ENCODE measurements at regions not wholly inside any gene's neighbourhood (a gene's known extent, or its start where the extent isn't known, plus 50 kb on each side); places are given as distances from the start of the nearest gene placed in this dataset.

GRCh38 chr6:102438171-102438570 lies 1044.7 kb downstream of the GRIK2 start:
- DNase-seq (ENCODE audit: low read depth in 2 of 2): no peak

GRCh38 chr6:102417368-102417998 lies 1024.0 kb downstream of the GRIK2 start:
- no peak for DNase-seq (ENCODE audit: low read depth in 2 of 2)

GRCh38 chr6:102415891-102416290 lies 1022.4 kb downstream of the GRIK2 start:
- DNase-seq (ENCODE audit: low read depth in 2 of 2): no peak

GRCh38 chr6:102411796-102412195 lies 1018.3 kb downstream of the GRIK2 start:
- DNase-seq (ENCODE audit: low read depth in 2 of 2): no peak

- DNase-seq (ENCODE audit: low read depth in 2 of 2): no peak
These were observed 1014.6 kb downstream of the GRIK2 start for GRCh38 chr6:102407886-102408741.

GRCh38 chr6:102405860-102406259 lies 1012.4 kb downstream of the GRIK2 start:
- no peak for DNase-seq (ENCODE audit: low read depth in 2 of 2)

GRCh38 chr6:102402635-102403329 lies 1009.3 kb downstream of the GRIK2 start:
- no peak for DNase-seq (ENCODE audit: low read depth in 2 of 2)

GRCh38 chr6:102398788-102399390 lies 1005.4 kb downstream of the GRIK2 start:
- no peak for DNase-seq (ENCODE audit: low read depth in 2 of 2)

- DNase-seq (ENCODE audit: low read depth in 2 of 2): no peak
These were observed 997.0 kb downstream of the GRIK2 start for GRCh38 chr6:102390541-102390940.

GRCh38 chr6:102389994-102390393 lies 996.5 kb downstream of the GRIK2 start:
- DNase-seq (ENCODE audit: low read depth in 2 of 2): no peak

GRCh38 chr6:102387326-102388033 lies 994.0 kb downstream of the GRIK2 start:
- DNase-seq (ENCODE audit: low read depth in 2 of 2): no peak

- DNase-seq (ENCODE audit: low read depth in 2 of 2): no peak
These were observed 987.7 kb downstream of the GRIK2 start for GRCh38 chr6:102381203-102381602.

- no peak for DNase-seq (ENCODE audit: low read depth in 2 of 2)
These were observed 962.7 kb downstream of the GRIK2 start for GRCh38 chr6:102356170-102356569.

- DNase-seq (ENCODE audit: low read depth in 2 of 2): no peak
These were observed 962.1 kb downstream of the GRIK2 start for GRCh38 chr6:102355578-102355977.

- no peak for DNase-seq (ENCODE audit: low read depth in 2 of 2)
These were observed 959.0 kb downstream of the GRIK2 start for GRCh38 chr6:102352552-102352951.

- no peak for DNase-seq (ENCODE audit: low read depth in 2 of 2)
These were observed 951.3 kb downstream of the GRIK2 start for GRCh38 chr6:102344769-102345168.

GRCh38 chr6:102340311-102340710 lies 946.8 kb downstream of the GRIK2 start:
- no peak for DNase-seq (ENCODE audit: low read depth in 2 of 2)

GRCh38 chr6:102333736-102334135 lies 940.2 kb downstream of the GRIK2 start:
- no peak for DNase-seq (ENCODE audit: low read depth in 2 of 2)

- DNase-seq (ENCODE audit: low read depth in 2 of 2): no peak
These were observed 934.3 kb downstream of the GRIK2 start for GRCh38 chr6:102327697-102328225.

GRCh38 chr6:102313699-102314098 lies 920.2 kb downstream of the GRIK2 start:
- DNase-seq (ENCODE audit: low read depth in 2 of 2): no peak

GRCh38 chr6:102309700-102310099 lies 916.2 kb downstream of the GRIK2 start:
- no peak for DNase-seq (ENCODE audit: low read depth in 2 of 2)

Data from activated CD4-positive, alpha-beta T cell treated with anti-CD3 and anti-CD28 coated beads for 24 hours (primary cell).